ENCODE measurements at regions not wholly inside any gene's neighbourhood (a gene's known extent, or its start where the extent isn't known, plus 50 kb on each side); places are given as distances from the start of the nearest gene placed in this dataset.

DNA sequence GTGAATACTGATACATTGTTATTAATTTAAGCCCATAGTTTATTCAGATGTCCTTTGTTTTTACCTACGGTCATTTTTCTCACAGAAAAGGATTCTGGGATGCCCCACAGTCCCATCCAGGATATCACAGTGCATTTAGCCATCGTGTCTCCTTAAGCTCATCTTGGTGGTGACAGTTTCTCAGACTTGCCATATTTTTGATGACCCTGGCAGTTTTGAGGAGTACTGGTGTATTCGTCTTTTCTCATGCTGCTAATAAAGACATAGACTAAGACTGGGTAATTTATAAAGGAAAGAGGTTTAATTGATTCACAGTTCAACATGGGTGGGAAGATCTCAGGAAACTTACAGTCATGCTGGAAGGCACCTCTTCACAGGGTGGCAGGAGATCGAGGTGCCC, 295.9 kb upstream of the CDH4 start:
- no peak for TF ChIP-seq POLR2A (IDR thresholded peaks at IDR 0.05)
- TF ChIP-seq CTCF (IDR thresholded peaks at IDR 0.05): no peak
- TF ChIP-seq EP300 (IDR thresholded peaks at IDR 0.05): no peak

All from stomach (tissue), 4 donors.